WTC11 (cell line): ENCODE measurements at regions not wholly inside any gene's neighbourhood (a gene's known extent, or its start where the extent isn't known, plus 50 kb on each side); places are given as distances from the start of the nearest gene placed in this dataset.

Source experiments
- ATAC-seq: fragments of 200-7000 bp; cut with Tn5 transposase; 2 replicates; pipeline ENCODE4 v1.10.0; 2021; ENCODE audit warnings: mild to moderate bottlenecking, moderate library complexity
- CTCF ChIA-PET: fragments of 300-600 bp; sonication (Branson Sonifier 250); formaldehyde crosslinking; loops from one replicate; lab custom pipeline; 2021; ENCODE audit warnings: antibody characterized with exemption; lab: Charles Lee
- POLR2A ChIA-PET: fragments of 350-600 bp; sonication (Branson Sonifier 250); formaldehyde crosslinking; loops from one replicate; lab custom pipeline; 2021; ENCODE audit warnings: antibody characterized with exemption; lab: Charles Lee
- DNase-seq: peaks from one replicate; pipeline ENCODE4 v3.0.0; 2021; ENCODE audit warnings: low spot score
- H3K27ac Mint-ChIP-seq: 2 replicates; pipeline ENCODE4 v1.8.0; 2021; ENCODE audit warnings: mixed read lengths
- H3K27me3 Mint-ChIP-seq: 2 replicates; pipeline ENCODE4 v1.8.0; 2021; ENCODE audit warnings: low read depth, mild to moderate bottlenecking, moderate library complexity, mixed read lengths
- H3K36me3 Mint-ChIP-seq: 2 replicates; pipeline ENCODE4 v1.8.0; 2021; ENCODE audit warnings: mixed read lengths
- H3K4me1 Mint-ChIP-seq: 2 replicates; pipeline ENCODE4 v1.8.0; 2022; ENCODE audit warnings: mixed read lengths
- H3K4me3 Mint-ChIP-seq: 2 replicates; pipeline ENCODE4 v1.8.0; 2021; ENCODE audit warnings: mild to moderate bottlenecking, moderate library complexity, mixed read lengths
- H3K9me3 Mint-ChIP-seq: 2 replicates; pipeline ENCODE4 v1.8.0; 2021; ENCODE audit warnings: mixed read lengths
- AR ChIP-seq: fragments of 250-450 bp; sonication (Bioruptor Pico); IDR thresholded peaks from 2 replicates; pipeline ENCODE4 v1.9.0; 2021; ENCODE audit warnings: mild to moderate bottlenecking
- ATF2 ChIP-seq: sonication (generic); formaldehyde crosslinking; IDR thresholded peaks from 2 replicates; pipeline ENCODE4 v1.8.1; 2022; ENCODE audit warnings: low read depth, missing genetic modification reagents, borderline replicate concordance
- CTCF ChIP-seq: fragments of 200-600 bp; IDR thresholded peaks from 2 replicates; pipeline ENCODE4 v1.8.0; 2022; ENCODE audit warnings: antibody characterized with exemption
- ETV6 ChIP-seq: sonication (generic); formaldehyde crosslinking; IDR thresholded peaks from 2 replicates; pipeline ENCODE4 v1.8.1; 2022; ENCODE audit warnings: mild to moderate bottlenecking, missing genetic modification reagents
- HMGA2 ChIP-seq: fragments of 250-450 bp; sonication (Bioruptor Pico); IDR thresholded peaks from 2 replicates; pipeline ENCODE4 v1.4.0; 2021; ENCODE audit warnings: mild to moderate bottlenecking, moderate library complexity
- MXD4 ChIP-seq: fragments of 250-450 bp; sonication (Bioruptor Pico); IDR thresholded peaks from 2 replicates; pipeline ENCODE4 v1.8.0; 2021; ENCODE audit warnings: mild to moderate bottlenecking, moderate library complexity, borderline replicate concordance
- NR2C2 ChIP-seq: sonication (generic); formaldehyde crosslinking; IDR thresholded peaks from 2 replicates; pipeline ENCODE4 v1.8.0; 2022; ENCODE audit warnings: mild to moderate bottlenecking, missing genetic modification reagents
- NR3C1 ChIP-seq: sonication (generic); formaldehyde crosslinking; conservative IDR thresholded peaks from 2 replicates; pipeline ENCODE4 v1.8.1; 2023; ENCODE audit warnings: low read depth, mild to moderate bottlenecking, missing genetic modification reagents
- RELA ChIP-seq: sonication (generic); formaldehyde crosslinking; IDR thresholded peaks from 2 replicates; pipeline ENCODE4 v1.8.1; 2022; ENCODE audit warnings: missing genetic modification reagents, mild to moderate bottlenecking, borderline replicate concordance
- SMAD3 ChIP-seq: sonication (generic); formaldehyde crosslinking; IDR thresholded peaks from 2 replicates; pipeline ENCODE4 v1.8.0; 2022; ENCODE audit warnings: missing genetic modification reagents, mild to moderate bottlenecking, borderline replicate concordance
- SP1 ChIP-seq: sonication (generic); formaldehyde crosslinking; conservative IDR thresholded peaks from 2 replicates; pipeline ENCODE4 v1.8.1; 2022; ENCODE audit warnings: missing genetic modification reagents
- TCF7 ChIP-seq: sonication (generic); formaldehyde crosslinking; IDR thresholded peaks from 2 replicates; pipeline ENCODE4 v1.8.0; 2022; ENCODE audit warnings: mild to moderate bottlenecking, low read depth, missing genetic modification reagents, moderate library complexity
- ZNF121 ChIP-seq: sonication (generic); formaldehyde crosslinking; IDR thresholded peaks from 2 replicates; pipeline ENCODE4 v1.8.0; 2023; ENCODE audit warnings: missing genetic modification reagents
- ZNF281 ChIP-seq: sonication (generic); formaldehyde crosslinking; IDR thresholded peaks from 2 replicates; pipeline ENCODE4 v1.8.0; 2023; ENCODE audit warnings: mild to moderate bottlenecking, missing genetic modification reagents
- TF ChIP-seq, protein P1 (sequence below): sonication (generic); formaldehyde crosslinking; IDR thresholded peaks from 2 replicates; pipeline ENCODE4 v1.8.1; 2023; ENCODE audit warnings: mild to moderate bottlenecking, missing genetic modification reagents
- TF ChIP-seq, protein P2 (sequence below): sonication (generic); formaldehyde crosslinking; IDR thresholded peaks from 2 replicates; pipeline ENCODE4 v1.8.0; 2022; ENCODE audit warnings: mild to moderate bottlenecking, missing genetic modification reagents

DNA sequence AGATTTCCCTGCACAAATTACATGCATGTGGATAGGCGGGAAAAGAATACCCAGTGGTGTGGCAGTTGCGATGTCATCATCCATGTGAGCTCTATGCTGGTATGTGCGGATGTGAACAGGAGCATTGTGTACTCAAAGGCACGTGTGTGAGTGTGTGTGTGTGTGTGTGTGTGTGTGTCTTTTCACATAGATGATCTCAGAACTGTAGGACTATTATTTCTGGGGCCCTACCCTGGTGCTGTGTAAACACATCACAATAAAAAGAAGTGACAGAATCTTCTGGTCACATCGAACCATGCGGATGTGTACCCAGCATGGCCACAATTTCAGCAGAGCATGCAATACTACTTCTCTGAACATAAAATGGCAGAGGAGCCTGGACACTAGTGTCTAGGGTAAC lies 624.8 kb downstream of the MID1IP1 start (continued):
- TF ChIP-seq, protein P1, sequence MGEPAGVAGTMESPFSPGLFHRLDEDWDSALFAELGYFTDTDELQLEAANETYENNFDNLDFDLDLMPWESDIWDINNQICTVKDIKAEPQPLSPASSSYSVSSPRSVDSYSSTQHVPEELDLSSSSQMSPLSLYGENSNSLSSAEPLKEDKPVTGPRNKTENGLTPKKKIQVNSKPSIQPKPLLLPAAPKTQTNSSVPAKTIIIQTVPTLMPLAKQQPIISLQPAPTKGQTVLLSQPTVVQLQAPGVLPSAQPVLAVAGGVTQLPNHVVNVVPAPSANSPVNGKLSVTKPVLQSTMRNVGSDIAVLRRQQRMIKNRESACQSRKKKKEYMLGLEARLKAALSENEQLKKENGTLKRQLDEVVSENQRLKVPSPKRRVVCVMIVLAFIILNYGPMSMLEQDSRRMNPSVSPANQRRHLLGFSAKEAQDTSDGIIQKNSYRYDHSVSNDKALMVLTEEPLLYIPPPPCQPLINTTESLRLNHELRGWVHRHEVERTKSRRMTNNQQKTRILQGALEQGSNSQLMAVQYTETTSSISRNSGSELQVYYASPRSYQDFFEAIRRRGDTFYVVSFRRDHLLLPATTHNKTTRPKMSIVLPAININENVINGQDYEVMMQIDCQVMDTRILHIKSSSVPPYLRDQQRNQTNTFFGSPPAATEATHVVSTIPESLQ (CRISPR knock-in tag), result no peak
- TF ChIP-seq ETV6 (CRISPR knock-in tag), result no peak

- Mint-ChIP-seq H3K27me3 (0 out of 2 replicates have a peak, but pooled peaks cover 2% of the 10 kb centered on the region), H3K4me1 (no peaks in the 10 kb centered on the region), H3K9me3 (no peaks in the 10 kb centered on the region), H3K27ac (no peak overlapping the region), H3K4me3 (no peak overlapping the region), H3K36me3 (no peaks in the 10 kb centered on the region)
- ChIA-PET CTCF (no interaction called here), POLR2A (no interaction called here)
- DNase-seq (no peak), ATAC-seq (no peak)
- TF ChIP-seq NR2C2 (CRISPR knock-in tag) (no peak), ATF2 (no peak), NR3C1 (no peak), SMAD3 (no peak), CTCF (no peak), RELA (CRISPR knock-in tag) (no peak), ZNF281 (CRISPR knock-in tag) (no peak), HMGA2 (CRISPR knock-in tag) (no peak), SP1 (CRISPR knock-in tag) (no peak)
- TF ChIP-seq, all 79 proteins: peak for 0
Observed at GRCh38 chrX:39427492-39427891, 626.2 kb downstream of the MID1IP1 start.

DNA sequence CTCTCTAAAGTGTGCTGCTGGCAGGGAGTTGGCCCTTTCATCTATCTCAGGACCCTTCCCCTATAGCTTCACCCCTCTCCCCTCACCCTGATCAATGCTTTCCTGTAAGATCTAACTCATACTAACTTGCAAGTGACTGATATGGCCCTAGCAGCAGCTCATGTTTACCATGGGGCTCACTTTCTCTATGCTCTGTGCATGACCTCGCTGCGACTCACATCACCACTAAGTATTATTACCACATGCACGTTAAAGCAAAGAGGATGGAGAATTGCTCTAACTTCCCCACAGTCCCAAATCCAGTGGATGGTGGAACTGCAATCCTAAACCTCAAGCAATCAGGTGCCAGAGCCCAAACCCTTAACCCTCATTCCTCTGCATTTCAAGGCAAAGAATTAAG lies 626.6 kb downstream of the MID1IP1 start:
- TF ChIP-seq AR (CRISPR knock-in tag), result no peak
- no peak for TF ChIP-seq TCF7 (CRISPR knock-in tag)
- TF ChIP-seq ZNF121 (CRISPR knock-in tag), result no peak
- no peak for TF ChIP-seq MXD4 (CRISPR knock-in tag)
- TF ChIP-seq, protein P2, sequence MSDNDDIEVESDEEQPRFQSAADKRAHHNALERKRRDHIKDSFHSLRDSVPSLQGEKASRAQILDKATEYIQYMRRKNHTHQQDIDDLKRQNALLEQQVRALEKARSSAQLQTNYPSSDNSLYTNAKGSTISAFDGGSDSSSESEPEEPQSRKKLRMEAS, result no peak
- TF ChIP-seq NR2C2 (CRISPR knock-in tag), result no peak
- TF ChIP-seq, all 79 proteins: peak for 0
- Mint-ChIP-seq H3K4me1 (no peaks in the 10 kb centered on the region), H3K27ac (no peak overlapping the region), H3K9me3 (no peaks in the 10 kb centered on the region), H3K27me3 (0 out of 2 replicates have a peak, but pooled peaks cover 2% of the 10 kb centered on the region), H3K4me3 (no peak overlapping the region), H3K36me3 (no peaks in the 10 kb centered on the region)
- no peak for ATAC-seq
- CTCF ChIA-PET, result no interaction called here
- POLR2A ChIA-PET, result no interaction called here
- no peak for DNase-seq
